Activated T-helper 9 cell treated with anti-CD3 and anti-CD28 coated beads, Interleukin-2, amount 50 U/mL, for 16 hours (primary cell): ENCODE measurements at regions not wholly inside any gene's neighbourhood (a gene's known extent, or its start where the extent isn't known, plus 50 kb on each side); places are given as distances from the start of the nearest gene placed in this dataset.
"Not testable (repeated sequence)": the region's sequence is repeated elsewhere in the genome, so short reads cannot be mapped to it uniquely, and the experiment has no call there.

Experiments
- DNase-seq: peaks from one replicate; pipeline ENCODE4 v3.0.0-alpha.2; 2020; ENCODE audit warnings: low read depth

DNA sequence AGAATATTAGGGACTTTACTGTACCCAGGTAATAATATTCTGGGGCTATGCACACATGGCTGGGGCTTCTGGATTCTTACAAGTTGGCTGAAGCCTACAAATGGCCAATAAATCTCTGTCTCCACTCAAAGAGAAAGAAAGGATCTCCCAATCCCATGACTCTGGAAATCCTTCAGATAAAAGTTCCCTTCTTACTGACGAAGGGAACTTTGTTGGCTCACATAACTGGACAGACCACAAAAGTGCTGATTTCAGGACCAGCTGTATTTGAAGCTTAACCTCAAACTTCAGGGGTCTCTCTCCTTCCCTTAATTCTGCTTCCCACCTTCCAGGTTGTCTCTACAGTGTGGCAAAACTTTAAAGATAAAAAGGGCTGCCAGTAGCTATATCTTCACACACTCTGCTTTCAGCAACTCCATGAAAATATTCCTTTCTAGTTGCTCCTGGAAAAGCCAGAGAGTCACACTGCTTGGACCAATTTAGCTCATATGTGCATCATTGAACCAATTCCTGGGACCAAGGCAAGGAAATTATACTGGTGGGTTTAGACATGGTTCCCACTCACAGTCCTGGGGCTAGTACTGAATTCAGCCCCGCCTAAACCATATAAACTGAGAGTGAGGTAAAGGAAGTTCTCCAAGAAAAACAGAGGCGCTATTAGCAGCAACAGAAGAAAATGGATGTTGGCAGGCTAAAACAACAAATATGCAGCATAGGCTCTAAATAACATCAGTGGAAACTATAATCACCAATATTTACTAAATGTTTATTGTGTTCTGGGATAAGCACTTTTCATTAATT is 290.0 kb upstream of the GADL1 start:
- no peak for DNase-seq

DNA sequence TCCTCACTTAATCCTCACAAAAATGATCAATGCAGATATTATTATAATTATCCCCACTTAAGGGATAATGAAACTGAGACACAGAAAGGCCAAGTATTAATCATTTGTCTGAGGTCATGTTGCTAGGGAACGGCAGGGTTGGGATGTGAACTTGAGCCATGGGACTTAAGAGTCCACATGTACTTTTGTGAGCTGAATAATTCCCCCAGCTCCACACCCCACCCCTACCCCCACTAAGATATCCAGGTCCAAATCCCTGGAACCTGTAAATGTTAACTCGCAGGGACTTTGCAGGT is 290.5 kb upstream of the GADL1 start:
- no peak for DNase-seq

DNA sequence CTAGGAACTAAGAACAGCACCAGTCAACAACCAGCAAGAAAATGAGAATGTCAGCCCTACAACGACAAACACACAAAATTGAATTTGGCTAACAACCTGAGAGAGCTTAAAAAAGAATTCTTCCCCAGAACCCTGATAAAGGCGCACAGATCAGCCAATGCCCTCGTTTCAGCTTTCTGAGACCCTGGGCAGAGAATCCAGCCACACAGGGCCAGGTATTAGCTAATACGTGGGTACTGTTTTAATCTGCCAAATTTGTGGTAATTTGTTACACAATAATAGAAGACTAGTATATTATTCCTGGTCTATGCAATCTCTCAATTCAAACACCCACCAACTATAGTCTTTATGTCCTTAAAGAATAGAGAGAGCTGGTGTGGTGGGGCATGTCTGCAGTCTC is 291.6 kb upstream of the GADL1 start:
- no peak for DNase-seq

DNA sequence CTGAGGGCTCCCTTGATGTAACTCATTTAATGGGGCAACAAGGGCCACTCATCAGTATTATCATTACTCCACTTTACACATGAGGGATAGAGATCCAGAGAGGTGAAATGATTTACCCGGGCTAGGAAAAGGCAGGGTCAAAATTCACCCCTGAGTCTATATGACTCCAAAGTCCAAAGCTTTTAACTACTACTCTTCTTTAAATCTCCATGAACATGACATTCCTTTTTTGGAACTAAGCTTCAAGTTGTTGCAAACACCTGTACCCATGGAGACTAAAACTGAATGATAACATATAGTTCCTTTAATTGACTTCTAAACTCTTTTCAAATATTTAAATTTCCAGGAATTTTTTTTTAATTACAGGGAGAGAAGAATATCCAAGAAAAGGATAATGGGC is 292.9 kb upstream of the GADL1 start:
- DNase-seq = no peak

DNA sequence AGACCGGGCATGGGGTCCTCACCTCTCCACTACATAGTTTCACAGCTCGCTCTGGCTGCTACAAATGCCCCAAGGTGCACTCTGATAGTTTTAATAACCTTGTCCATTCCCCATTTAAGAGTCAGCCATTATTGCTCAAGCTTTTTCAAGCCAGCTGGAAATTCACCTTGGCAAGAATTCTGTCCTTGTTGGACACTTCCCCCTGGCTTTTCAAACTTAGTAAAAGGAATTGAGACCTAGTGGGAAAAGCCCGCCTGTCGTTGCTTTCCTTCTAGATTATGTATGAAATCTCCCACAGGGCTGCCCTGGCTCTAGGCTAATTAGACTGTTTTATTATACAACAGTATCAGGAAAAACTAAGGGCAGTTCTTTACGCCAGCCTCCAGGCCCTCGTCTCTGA is 293.7 kb upstream of the GADL1 start:
- no peak for DNase-seq

DNA sequence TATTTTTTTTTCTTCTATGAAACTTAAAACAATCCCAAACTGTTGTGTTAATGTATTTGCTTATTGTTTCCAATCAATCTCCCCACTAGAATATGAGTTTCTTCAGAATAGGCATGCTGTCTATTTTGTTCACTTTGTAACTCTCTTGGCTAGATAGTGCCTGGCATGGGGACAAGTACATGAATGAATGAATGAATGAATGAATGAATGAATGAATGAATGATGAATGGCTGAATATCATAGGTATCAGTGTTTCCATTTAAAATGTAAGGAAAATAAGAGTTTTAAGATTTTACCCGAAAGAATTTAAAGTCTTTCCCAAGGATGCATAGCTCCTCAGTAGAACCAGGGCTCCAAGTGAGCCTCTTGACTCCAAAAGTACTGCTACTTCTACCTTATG is 294.9 kb upstream of the GADL1 start:
- no peak for DNase-seq

DNA sequence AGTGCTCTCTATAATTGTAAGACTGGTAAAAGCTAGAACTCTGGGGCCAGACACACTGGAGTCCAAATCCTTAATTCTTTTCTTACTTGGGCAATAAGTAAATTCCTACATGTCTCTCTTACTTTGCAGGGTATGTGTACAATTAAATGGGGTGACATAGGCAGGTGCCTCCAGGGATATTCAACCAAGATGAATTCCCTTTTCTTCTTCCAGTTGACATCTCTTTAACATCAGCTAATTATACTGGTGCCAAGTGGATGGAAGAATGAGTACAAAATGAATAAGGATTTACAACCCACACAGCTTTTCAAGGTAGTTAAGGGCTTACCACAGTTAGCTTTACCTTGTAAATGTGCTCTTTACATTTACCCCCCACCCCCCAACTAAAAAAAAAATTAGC is 295.5 kb upstream of the GADL1 start:
- no peak for DNase-seq

DNA sequence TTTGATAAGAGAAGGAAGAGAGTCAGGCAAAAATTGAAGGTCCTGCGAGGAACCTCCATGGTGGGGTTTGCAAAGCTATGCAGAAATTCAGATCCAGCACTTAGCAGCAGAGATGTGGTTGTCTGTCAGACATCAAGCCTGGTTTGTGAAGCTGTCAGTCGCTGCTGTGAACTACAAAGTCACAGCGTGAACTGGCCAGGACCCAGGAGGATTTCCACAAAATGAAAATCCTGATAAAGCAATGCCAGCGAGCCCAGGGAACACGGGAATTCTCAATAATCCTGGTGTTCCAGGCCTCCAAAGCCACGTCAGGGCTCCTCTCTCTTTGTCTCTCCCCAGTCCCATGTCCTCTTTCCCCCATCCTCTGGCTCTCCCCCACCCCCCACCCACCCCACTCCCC is 296.9 kb upstream of the GADL1 start:
- no peak for DNase-seq

DNA sequence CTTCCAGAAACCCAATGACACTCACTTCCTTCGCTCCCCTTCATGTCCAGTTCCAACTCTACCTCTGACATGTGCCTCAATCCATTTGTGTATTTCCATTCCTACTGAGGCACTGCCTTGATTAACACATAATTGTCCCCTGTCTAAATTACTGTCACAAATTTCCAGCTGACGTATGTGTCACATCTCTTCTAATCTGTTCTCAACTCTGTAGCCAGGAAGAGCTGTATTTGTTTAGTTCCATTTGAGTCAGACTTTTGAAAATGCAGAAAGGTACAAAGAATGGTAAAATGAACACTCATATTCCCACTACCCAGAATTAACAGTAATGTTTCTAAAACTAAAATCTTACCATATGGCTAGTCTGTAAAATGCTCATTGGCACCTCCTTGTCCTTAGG is 299.0 kb upstream of the GADL1 start:
- DNase-seq = no peak

DNA sequence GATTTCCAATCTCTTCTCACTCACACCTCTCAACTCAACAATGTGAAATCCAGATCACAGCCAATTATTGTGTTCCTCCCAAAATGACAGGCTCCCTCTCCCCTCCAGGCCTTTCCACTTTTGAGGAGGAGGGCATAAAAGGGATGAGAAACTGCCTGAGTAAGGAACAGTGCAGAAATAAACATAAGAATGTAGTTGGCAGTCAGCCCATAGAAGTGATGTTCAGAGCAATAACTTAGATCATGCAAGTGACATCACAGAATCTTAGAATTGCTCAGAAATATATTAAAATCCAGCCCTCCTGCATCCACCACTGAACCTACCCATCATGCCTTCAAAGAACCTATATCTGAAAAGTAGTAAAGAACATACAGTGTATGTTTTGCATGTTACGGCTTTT is 299.4 kb upstream of the GADL1 start:
- no peak for DNase-seq

DNA sequence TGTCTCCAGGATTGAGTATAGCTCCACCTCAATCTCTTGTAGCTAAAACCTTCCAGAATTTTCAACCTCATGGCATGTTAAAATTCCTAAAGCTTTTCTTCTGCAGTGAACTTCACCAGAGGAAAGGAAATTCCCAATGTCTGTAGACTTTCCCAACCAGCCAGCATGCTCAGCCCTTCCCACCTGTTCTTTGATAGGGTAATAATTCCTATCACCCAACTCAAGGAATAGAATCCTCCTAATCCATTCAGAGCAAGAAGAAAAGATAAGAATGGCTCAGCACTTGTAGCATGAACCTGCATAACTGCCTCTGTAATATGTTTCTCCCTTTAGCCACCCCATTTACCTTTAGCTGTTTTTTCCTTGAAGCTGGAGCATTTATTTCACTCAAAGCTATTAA is 301.8 kb upstream of the GADL1 start:
- no peak for DNase-seq

DNA sequence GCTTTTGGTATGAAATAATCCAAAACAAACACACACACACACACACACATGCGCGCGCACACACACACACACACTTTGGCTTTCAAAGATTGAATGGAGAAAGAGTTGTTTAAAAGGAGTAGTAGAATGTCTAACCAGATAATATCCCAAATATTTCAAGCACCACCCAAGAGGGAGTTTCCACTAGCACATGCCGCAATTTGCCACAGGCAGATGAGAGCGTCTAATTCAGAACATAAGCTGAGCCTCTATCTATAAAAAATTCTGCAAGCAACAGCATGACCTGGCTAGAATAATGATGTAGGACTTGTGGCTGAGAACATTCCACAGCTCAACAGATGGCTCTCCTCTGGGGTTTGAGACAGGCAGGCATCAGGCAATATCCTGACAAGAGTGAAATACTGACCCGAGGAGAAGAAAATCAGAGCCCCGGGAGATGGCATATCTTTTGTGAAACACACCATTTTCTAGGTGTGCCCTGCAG is 302.5 kb upstream of the GADL1 start:
- no peak for DNase-seq

DNA sequence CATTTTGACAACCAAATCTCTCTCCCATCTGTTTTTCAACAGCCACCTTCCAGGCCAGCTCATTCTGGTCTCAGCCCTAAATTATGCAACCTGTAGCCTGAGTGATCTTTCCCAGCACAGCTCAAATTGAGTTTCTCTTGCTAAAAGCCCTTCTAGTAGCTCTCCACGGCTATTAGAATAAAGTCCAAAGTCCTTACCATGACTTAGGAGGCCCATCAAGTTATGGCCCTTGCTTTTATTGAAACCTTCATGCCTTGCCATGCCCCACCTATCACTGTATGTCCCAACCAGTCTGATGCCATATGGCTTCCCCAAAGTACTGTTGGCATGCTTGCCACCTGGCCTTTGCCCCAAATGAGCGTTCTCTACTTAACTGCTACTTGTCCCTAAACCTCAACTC is 303.5 kb upstream of the GADL1 start:
- no peak for DNase-seq

DNA sequence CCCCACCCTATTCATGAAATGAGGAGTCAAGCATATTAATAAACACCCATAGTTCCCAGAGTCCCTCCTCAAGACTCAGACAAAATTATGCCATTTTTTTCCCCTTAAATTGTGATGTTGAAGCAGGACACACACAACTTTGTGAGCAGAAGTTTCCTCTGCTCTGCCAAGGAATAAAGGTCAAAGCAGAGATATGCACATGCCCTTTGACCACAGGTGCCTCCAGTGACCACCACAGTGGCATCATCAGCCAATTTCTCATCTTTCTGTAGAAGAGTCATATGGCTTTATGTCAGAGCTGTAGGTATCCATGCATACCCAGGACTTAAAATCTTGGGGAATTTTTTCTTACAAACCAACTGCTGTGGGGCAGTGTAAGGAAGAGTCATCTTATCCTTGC is 304.4 kb upstream of the GADL1 start:
- DNase-seq = no peak

DNA sequence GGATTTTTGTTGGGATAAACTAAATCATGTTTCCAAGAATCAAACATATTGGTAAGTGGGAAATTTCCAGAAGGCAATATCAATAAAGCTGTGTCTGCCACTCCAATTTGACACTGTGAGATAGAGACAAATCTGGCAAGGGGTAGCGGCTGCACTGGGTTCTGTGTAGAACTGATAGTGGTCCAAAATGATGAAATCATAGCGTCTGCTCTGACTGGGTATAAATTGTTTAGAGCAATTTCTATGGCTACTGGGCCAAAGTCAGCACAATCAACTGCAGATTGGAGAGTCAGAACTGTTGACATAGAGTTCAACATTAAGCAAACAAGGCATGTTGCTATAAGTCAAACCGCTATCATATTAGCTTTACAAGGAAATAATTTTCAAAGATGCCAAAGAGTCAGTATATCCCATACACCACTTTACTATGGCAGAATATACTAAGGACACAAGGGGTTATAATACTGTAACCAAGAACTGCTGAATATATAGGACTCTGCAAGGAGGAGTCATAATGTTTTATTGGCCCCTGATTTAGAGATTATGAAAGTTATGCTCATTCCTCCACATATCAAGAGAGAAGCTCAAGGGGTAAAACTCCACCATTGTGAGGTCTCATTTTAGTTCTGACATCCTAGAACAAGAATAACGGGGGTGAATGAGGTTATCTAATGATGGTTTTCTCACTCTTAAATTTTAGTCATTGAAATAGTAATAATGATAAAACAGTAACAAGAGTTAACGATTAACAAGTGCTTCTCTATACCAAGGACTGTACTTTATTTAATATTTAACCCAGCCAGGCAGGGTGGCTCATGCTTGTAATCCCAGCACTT is 309.7 kb upstream of the GADL1 start:
- DNase-seq = no peak

DNA sequence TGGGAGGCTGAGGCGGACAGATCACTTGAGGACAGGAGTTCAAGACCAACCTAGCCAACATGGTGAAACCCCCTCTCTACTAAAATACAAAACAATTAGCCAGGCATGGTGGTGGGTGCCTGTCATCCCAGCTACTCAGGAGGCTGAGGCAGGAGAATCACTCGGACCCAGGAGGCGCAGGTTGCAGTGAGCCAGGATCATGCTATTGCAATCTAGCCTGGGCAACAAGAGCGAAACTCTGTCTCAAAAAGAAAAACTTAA is 310.3 kb upstream of the GADL1 start:
- DNase-seq = not testable (repeated sequence)

DNA sequence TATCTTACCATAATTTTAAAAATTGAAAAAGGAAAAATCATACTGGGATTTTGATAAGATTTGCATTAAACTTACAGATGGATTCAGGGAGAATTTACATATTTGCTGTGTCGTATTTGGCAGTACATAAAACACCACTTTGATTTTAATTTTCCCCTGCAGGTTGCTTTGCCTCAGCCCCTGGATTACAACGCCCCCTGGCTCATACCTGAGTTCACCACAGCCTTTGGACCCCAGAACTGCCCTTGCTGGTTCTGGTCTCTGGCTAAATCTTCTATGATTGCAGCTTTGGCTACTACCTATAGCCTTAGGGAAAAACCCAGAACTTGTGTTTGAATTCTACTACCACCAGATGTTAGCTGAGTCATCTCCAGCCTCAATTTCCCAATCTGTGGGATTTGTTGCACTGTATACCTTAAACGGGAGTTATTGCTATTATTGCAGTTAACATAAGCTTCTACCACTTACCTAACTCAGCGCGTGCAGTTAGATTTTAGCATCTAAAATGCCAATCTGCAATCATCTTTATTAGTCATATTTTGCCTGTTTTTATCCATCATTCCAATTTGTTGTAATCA is 315.7 kb upstream of the GADL1 start:
- DNase-seq = no peak

DNA sequence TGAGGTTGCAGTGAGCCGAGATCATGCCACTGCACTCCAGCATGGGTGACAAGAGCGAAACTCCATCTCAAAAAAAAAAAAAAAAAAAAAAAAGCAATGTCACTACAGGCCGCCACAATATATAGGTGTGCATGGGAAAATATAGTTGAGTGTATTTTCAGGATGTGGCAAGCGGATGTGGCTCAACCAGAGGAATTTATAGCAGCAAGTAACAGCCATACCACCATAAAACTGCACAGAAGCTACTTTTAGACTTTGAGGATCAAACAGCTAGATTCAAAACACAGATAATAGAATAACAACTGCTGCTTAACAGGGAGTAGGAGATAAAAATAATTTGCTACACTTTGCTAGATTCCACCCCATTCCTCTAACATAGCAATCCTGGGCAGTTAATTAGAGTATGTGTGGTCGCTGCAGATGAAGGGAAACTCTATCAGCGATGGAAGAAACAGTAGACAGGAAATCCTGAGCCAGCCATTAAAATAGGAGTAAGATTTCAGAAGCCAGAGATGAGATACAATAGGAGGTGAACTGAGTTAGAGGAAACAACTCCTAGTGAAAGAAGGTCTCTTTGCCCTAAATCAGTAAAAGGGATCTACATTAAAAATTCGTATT is 318.7 kb upstream of the STT3B start:
- DNase-seq = no peak

DNA sequence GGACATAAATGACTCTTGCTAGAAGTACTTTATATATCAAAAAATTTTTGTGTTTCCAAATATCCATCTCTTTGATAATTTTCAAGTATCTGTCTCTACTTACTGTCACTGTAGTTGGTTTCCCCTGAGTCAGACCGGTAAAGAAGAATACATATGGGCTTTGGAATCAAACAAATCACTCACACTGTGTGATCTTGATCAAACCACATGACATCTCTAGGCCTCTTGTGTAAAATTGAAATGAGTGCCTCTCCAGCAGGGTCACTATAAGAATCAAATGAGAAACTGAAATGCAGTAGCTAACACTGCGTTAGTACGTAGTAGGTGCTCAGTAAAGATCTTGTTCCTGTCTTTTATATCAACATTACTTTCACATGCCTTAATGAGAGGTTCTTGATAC is 314.6 kb upstream of the STT3B start:
- DNase-seq = no peak

DNA sequence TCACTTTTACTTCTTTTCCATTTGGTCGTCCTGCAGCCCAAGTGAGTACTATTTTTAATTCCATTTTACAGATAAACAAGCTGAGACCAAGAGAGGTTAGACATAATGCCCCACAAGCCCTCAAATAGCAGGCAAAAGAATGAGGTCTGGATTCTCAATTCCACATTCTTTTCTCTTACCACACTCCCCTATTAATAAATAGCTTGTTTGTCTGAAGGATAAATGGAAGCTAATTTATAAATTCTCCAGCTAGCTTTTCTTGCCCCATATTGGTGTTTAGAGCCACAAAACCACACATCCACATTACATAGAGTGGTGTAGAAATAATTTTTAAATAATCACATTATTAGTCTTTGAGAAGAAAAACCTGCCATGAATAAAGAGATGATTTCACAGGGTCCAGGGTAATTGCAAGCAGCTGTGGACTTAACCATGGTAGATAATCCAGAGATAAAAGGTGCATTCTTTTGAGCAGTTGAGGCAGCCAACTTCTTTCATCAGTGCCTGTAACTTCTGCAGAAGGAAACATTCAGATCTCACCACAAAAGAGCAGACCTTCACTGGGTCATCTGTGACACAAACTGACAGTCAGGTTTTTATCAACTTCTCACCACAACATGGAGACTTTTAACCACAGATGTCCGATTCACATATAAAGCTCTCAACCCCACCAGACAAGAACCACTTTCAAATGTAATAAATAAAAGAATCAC is 313.4 kb upstream of the STT3B start:
- no peak for DNase-seq

DNA sequence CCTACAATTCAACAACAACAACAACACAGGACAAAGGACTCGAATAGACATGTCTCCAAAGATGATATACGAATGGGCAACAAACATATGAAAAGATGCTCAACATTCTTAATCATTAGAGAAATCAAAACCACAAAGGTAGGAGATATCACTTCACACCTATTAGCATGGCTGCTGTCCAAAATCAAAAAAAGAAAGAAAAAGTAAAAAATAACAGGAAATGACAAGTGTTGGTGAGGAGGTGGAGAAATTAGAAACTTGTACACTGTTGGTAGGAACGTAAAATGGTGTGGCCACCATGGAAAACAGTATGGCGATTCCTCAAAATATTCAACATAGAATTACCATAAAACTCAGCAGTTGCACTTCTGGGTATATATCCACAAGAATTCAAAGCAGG is 312.3 kb upstream of the STT3B start:
- no peak for DNase-seq

DNA sequence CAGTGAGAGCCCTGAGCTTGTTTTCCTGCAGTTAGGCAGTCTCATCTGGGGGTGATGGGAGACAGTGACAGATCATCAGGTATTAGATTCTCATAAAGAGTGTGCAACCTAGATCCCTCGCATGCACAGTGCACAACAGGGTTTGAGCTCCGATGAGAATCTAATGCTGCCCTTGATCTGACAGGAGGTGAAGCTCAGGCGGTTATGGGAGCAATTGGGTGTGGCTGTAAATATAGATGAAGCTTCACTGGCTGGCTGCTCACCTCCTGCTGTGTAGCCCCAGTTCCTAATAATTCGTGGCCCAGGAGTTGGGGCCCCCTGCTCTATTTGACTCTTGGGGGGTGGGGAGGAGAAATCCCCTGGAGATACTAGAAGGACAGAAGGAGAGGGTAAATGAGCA is 309.4 kb upstream of the STT3B start:
- DNase-seq = no peak

DNA sequence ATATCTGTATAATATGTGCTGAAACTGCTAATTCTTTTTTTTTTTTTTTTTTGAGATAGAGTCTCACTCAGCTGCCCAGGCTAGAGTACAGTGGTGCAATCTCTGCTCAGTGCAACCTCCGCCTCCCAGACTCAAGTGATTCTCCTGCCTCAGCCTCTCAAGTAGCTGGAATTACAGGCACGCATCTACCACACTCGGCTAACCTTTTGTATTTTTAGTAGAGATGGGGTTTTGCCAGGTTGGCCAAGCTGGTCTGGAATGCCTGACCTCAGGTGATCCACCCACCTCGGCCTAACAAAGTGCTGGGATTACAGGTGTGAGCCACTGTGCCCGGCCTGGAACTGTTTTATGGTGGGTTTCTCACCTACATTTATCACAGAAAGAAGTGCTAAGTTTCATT is 307.8 kb upstream of the STT3B start:
- DNase-seq = no peak
